ENCODE measurements at regions not wholly inside any gene's neighbourhood (a gene's known extent, or its start where the extent isn't known, plus 50 kb on each side); places are given as distances from the start of the nearest gene placed in this dataset.

DNA sequence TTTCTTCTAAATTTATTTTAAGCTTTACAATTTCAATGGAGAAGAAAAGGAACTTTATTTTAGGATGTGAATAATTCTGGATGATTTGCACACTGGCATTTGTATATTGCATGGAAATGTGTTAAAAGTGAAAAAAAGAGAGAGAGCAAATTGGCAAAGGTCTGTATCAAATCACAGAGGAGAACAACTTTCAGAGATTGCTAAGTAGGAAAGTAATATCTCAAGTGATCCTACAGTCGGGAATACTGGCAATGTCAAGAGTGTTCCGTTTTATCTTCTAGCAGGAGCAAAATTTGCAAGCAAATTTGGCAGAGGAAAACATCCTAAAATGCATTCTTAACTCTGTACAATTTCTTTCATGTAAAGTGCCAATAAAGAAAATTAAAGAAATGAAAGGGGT lies 97.1 kb upstream of the TMC3 start:
- no peak for DNase-seq

DNA sequence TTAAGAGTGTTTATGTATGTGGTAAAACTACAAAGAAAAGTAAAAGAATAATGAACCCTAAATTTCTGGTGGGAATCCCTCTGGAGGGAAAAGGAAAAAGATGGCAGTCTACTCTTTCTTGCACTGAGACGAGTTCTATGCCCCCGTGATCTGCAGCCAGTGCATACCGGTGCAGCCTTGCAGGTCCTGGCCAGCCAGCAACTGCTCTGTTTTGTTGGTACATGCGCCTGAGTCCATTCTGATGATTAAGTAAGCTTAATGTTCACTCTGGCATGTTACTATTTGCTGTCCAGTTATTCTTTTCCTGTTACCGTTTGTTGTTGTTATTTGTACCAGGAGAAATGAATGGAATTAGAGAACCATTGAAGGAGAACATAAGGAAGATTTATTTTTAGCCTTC lies 95.1 kb upstream of the TMC3 start:
- DNase-seq, result no peak

DNA sequence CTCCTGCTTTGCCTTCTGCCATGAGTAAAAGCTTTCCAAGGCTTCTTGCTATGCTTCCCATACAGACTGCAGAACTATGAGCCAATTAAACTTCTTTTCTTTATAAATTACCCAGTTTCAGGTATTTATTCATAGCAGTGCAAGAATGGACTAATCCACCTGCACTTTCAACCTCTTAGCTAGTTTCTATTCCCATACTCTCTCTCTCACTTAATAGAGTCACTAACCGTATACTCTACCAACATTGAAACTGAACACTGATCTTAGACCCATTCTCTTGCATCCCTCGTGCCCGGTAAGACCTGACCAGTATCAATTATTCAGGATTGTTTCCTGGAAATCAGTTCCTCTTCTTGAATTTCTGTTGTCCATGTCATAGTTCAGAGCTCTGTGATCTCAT lies 92.7 kb upstream of the TMC3 start:
- DNase-seq, result no peak

GRCh38 chr15:81454024-81454423 lies 80.0 kb upstream of the TMC3 start:
- peak in 1 of 3 experiments; percentile 7 for DNase-seq

DNA sequence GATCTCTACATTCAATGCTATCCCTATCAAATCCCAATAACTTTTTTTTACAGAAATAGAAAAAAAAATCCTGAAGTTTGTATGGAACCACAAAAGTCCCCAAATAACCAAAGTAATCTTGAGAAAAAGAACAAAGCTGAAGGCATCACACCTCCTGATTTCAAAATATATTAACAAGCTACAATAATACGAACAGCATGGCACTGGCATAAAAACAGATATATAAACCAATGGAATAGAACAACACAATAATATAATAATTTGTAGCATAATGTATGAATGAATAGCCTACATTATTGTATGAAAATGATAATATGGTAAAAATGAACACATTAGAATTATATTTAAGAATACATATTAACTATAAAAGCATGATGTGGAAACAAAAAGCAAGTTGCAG lies 76.7 kb upstream of the TMC3 start:
- no peak for DNase-seq

DNA sequence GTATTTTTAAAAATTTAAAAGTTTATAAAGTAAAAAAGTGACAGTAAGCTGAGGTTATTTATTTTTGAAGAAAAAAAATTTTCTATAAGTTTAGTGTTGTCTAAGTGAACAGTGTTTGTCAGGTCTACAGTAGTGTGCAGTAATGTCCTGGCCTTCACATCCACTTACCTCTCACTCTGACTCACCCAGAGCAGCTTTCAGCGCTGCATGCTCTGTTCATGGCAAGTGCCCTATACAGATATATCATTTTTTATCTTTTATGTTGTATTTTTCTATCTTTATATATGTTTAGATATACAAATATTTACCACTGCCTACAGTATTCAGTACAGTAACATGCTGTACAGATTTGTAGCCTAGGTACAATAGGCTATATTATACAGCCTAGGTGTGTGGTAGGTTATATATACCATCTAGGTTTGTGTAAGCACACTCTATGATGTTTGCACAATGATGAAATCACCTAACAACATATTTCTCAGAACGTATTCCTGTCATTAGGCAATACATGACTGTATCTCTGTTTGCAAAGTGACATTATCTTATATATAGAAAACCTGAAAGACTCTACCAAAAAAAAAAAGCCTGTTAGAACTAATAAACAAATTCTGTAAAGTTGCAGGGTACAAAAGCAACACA lies 75.9 kb upstream of the TMC3 start:
- DNase-seq, result peak in 1 of 3 experiments; percentile 50

DNA sequence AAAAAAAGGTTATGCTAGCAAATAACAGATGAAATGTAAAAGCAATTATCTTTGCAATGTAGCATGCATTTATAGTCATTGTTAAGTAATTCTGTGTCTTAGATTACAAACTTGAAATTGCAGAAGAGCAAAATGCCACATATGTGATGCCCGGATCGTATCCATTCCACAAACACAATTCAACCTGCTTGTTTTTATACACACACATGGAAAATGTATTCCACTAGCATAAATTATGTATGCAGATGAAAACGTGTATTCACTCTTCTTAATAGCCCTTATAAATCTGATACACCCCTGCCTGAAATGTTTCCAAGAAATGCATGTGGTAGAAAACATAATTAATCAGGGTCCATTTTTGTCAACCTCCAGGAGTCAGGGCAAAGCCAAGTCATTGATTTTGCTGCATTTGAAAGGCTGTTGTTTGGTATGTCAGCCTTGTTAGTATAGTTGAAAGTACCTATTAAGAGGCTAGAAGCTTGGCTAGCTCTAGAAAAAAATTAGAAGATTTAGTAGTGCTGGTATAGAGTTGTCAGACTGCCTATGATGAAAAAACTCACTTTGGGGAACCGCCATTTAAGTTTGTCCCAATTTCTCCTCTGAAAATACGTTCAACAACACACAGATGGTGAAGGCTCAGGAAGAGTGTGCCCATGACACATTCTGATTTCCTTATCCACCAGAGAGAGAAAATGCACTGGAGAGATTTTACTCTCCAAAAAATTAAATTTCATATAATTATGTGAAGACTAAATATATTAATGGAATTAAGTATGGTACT lies 69.2 kb upstream of the TMC3 start:
- DNase-seq, result no peak

GRCh38 chr15:81442454-81442853 lies 68.4 kb upstream of the TMC3 start:
- no peak for DNase-seq

- no peak for DNase-seq
These were observed 60.8 kb upstream of the TMC3 start for GRCh38 chr15:81434851-81435250.

GRCh38 chr15:81433462-81433861 lies 59.4 kb upstream of the TMC3 start:
- DNase-seq, result peak in 1 of 3 experiments; percentile 36

- no peak for DNase-seq
These were observed 58.2 kb upstream of the TMC3 start for GRCh38 chr15:81432179-81432578.

- DNase-seq, result no peak
These were observed 53.2 kb upstream of the TMC3 start for GRCh38 chr15:81427176-81427575.

DNA sequence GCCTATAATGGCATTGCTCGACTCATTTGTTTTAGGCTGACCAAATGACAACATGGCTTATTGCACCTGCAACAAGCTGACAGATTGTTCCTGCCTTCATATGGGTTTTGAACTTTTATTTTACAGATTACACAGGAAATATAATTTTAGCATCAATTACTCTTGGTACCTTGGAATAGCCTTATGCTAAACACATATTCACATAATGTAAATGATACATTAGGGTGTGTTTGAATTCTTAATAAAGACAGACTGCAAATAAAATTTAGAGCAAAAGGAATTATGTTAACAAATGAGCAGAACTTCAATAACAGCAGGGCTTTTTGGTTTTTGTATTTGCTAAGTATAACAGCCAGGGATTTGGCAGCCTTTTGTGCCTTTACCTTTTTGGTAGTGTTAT lies 51.9 kb upstream of the TMC3 start:
- no peak for DNase-seq
